Keratinocyte (primary cell): ENCODE measurements at regions not wholly inside any gene's neighbourhood (a gene's known extent, or its start where the extent isn't known, plus 50 kb on each side); places are given as distances from the start of the nearest gene placed in this dataset.

Experiments used
- DNase-seq: peaks from one replicate; pipeline ENCODE4 v3.0.0-alpha.2; 2011; ENCODE audit warnings: low read depth, missing footprints, low spot score
- FAIRE-seq: peaks from 2 replicates; lab custom pipeline; 2011; peaks lifted over from hg19 to GRCh38; lab: Jason Lieb, UNC
- H2AFZ ChIP-seq: 2 replicates; pipeline ENCODE4 v1.6.0; 2012; ENCODE audit warnings: low read length, control low read depth, inconsistent platforms; ENCODE audit not compliant: control insufficient read depth
- H3K27ac ChIP-seq: 2 replicates; pipeline ENCODE4 v1.5.1; 2011; ENCODE audit warnings: low read length; ENCODE audit not compliant: control insufficient read depth, insufficient read depth
- H3K27me3 ChIP-seq: 3 replicates; pipeline ENCODE4 v1.6.0; 2011; ENCODE audit warnings: low read length; ENCODE audit not compliant: control insufficient read depth, insufficient read depth; ENCODE audit errors: extremely low read depth
- H3K36me3 ChIP-seq, 2 experiments: 2 replicates in 1 of 2; 3 replicates in 1 of 2; pipeline ENCODE4 v1.5.1; 2011; ENCODE audit warnings: low read length in 2 of 2, mild to moderate bottlenecking in 1 of 2; ENCODE audit not compliant: control insufficient read depth in 2 of 2, insufficient read depth in 2 of 2; ENCODE audit errors: extremely low read depth in 1 of 2
- H3K4me1 ChIP-seq: 3 replicates; pipeline ENCODE4 v1.5.1; 2011; ENCODE audit warnings: low read length; ENCODE audit not compliant: control insufficient read depth, insufficient read depth; ENCODE audit errors: extremely low read depth
- H3K4me2 ChIP-seq: 3 replicates; pipeline ENCODE4 v1.6.0; 2011; ENCODE audit warnings: low read depth, low read length; ENCODE audit not compliant: control insufficient read depth, insufficient read depth; ENCODE audit errors: extremely low read depth
- H3K4me3 ChIP-seq, 3 experiments: fragments of 200-600 bp in 1 of 3; sonication (generic) in 1 of 3; 2 replicates in 2 of 3; 3 replicates in 1 of 3; pipeline ENCODE4 v1.5.1; 2011 to 2016; ENCODE audit warnings: low read length in 3 of 3, mild to moderate bottlenecking in 3 of 3, control low read depth in 2 of 3, inconsistent platforms in 1 of 3, low read depth in 1 of 3, mixed read lengths in 1 of 3, mixed run types in 1 of 3, moderate library complexity in 1 of 3; ENCODE audit not compliant: control insufficient read depth in 2 of 3, insufficient read depth in 2 of 3; ENCODE audit errors: extremely low read depth in 1 of 3
- H3K79me2 ChIP-seq: 2 replicates; pipeline ENCODE4 v1.6.0; 2012; ENCODE audit warnings: low read length; ENCODE audit not compliant: control insufficient read depth, insufficient read depth
- H3K9ac ChIP-seq: 3 replicates; pipeline ENCODE4 v1.6.0; 2011; ENCODE audit warnings: low read length; ENCODE audit not compliant: control insufficient read depth, insufficient read depth; ENCODE audit errors: extremely low read depth
- H3K9me1 ChIP-seq: 3 replicates; pipeline ENCODE4 v1.6.0; 2011; ENCODE audit warnings: low read length; ENCODE audit not compliant: control insufficient read depth, insufficient read depth; ENCODE audit errors: extremely low read depth
- H3K9me3 ChIP-seq: 2 replicates; pipeline ENCODE4 v1.5.1; 2012; ENCODE audit warnings: low read depth, low read length; ENCODE audit not compliant: control insufficient read depth
- H4K20me1 ChIP-seq: 3 replicates; pipeline ENCODE4 v1.6.0; 2011; ENCODE audit warnings: low read length; ENCODE audit not compliant: control insufficient read depth, insufficient read depth; ENCODE audit errors: extremely low read depth
- CTCF ChIP-seq, 3 experiments: IDR thresholded peaks in 1 of 3; conservative IDR thresholded peaks in 1 of 3; optimal IDR thresholded peaks in 1 of 3; 2 replicates in 2 of 3; 3 replicates in 1 of 3; pipeline versions ENCODE3 to v1.5.1; 2011; ENCODE audit warnings: low read length in 3 of 3, mild to moderate bottlenecking in 3 of 3, moderate library complexity in 2 of 3, control low read depth in 1 of 3, inconsistent platforms in 1 of 3; ENCODE audit not compliant: insufficient read depth in 2 of 3; ENCODE audit errors: extremely low read depth in 1 of 3
- EZH2 ChIP-seq: IDR thresholded peaks from one replicate; pipeline ENCODE4 v1.6.1; 2012; ENCODE audit warnings: inconsistent platforms, mild to moderate bottlenecking, low read length, moderate library complexity
- dilution Hi-C: fragments of 300-500 bp; cut with MboI; formaldehyde crosslinking; loops from one replicate; pipeline ENCODE4 v1.7.0; 2020; ENCODE audit warnings: low sequenced_read_pairs; ENCODE audit not compliant: extremely low pct_ligation_motif_present

- Histone ChIP-seq H2AFZ (no peak overlapping the region), H3K4me3 (no peak overlapping the region), H3K9ac (no peak overlapping the region), H3K9me3 (no peaks in the 10 kb centered on the region), H3K36me3 (no peaks in the 10 kb centered on the region), H4K20me1 (no peaks in the 10 kb centered on the region), H3K79me2 (no peaks in the 10 kb centered on the region), H3K27ac (no peak overlapping the region), H3K4me1 (no peaks in the 10 kb centered on the region), H3K9me1 (no peaks in the 10 kb centered on the region), H3K4me2 (no peak overlapping the region), H3K27me3 (no peaks in the 10 kb centered on the region)
- no peak for DNase-seq
- FAIRE-seq = no peak
- dilution Hi-C loops = no loop called here
- TF ChIP-seq EZH2 = no peak
- no peak for TF ChIP-seq CTCF (optimal IDR thresholded peaks at IDR 0.05 in 1 of 3, IDR thresholded peaks at IDR 0.05 in 1 of 3, conservative IDR thresholded peaks at IDR 0.05 in 1 of 3; ENCODE audit: extremely low read depth in 1 of 3, insufficient read depth in 2 of 3, low read length in 3 of 3)
Observed at GRCh38 chr10:129339841-129340240, 127.2 kb upstream of the MGMT start.

GRCh38 chr10:129341087-129341486 lies 126.0 kb upstream of the MGMT start:
- H3K4me3 ChIP-seq = no peak overlapping the region
- no peak overlapping the region for H3K9ac ChIP-seq
- H3K27ac ChIP-seq = no peak overlapping the region
- H4K20me1 ChIP-seq = no peaks in the 10 kb centered on the region
- H3K9me3 ChIP-seq = no peaks in the 10 kb centered on the region
- no peaks in the 10 kb centered on the region for H3K79me2 ChIP-seq
- no peak for FAIRE-seq
- no peak for DNase-seq
- no peaks in the 10 kb centered on the region for H3K36me3 ChIP-seq
- dilution Hi-C loops = no loop called here
- H2AFZ ChIP-seq = no peak overlapping the region
- TF ChIP-seq CTCF (optimal IDR thresholded peaks at IDR 0.05 in 1 of 3, IDR thresholded peaks at IDR 0.05 in 1 of 3, conservative IDR thresholded peaks at IDR 0.05 in 1 of 3; ENCODE audit: extremely low read depth in 1 of 3, insufficient read depth in 2 of 3, low read length in 3 of 3) (no peak), EZH2 (no peak)
- no peak overlapping the region for H3K4me2 ChIP-seq
- H3K4me1 ChIP-seq = no peaks in the 10 kb centered on the region
- no peaks in the 10 kb centered on the region for H3K9me1 ChIP-seq
- no peaks in the 10 kb centered on the region for H3K27me3 ChIP-seq
